OCI-LY1 (cell line): ENCODE measurements at regions not wholly inside any gene's neighbourhood (a gene's known extent, or its start where the extent isn't known, plus 50 kb on each side); places are given as distances from the start of the nearest gene placed in this dataset.

Experiments used
- H2AFZ ChIP-seq: fragments of 200-600 bp; sonication (generic), shearing (Covaris generic); 2 replicates; pipeline ENCODE4 v1.6.0; 2014; ENCODE audit warnings: antibody characterized with exemption, mild to moderate bottlenecking, low read length
- H3F3A ChIP-seq: fragments of 200-600 bp; sonication (generic), shearing (Covaris generic); 2 replicates; pipeline ENCODE4 v1.6.0; 2014; ENCODE audit warnings: mild to moderate bottlenecking, antibody characterized with exemption, low read length, moderate library complexity; ENCODE audit not compliant: insufficient read depth
- H3K27ac ChIP-seq: fragments of 200-600 bp; sonication (generic); 2 replicates; pipeline ENCODE4 v1.5.1; 2014; ENCODE audit warnings: low read length, mixed run types, mild to moderate bottlenecking, low read depth; ENCODE audit not compliant: poor library complexity, severe bottlenecking
- H3K27me3 ChIP-seq: fragments of 200-600 bp; sonication (generic); 2 replicates; pipeline ENCODE4 v1.6.0; 2014; ENCODE audit warnings: antibody characterized with exemption, mild to moderate bottlenecking, low read length, moderate library complexity; ENCODE audit not compliant: insufficient read depth
- H3K36me3 ChIP-seq: fragments of 200-600 bp; sonication (generic); 2 replicates; pipeline ENCODE4 v1.6.1; 2014; ENCODE audit warnings: mild to moderate bottlenecking, antibody characterized with exemption, low read length, moderate library complexity, mixed read lengths; ENCODE audit not compliant: insufficient read depth
- H3K4me1 ChIP-seq: fragments of 200-600 bp; sonication (generic); 2 replicates; pipeline ENCODE4 v1.5.1; 2014; ENCODE audit warnings: mild to moderate bottlenecking, low read length, moderate library complexity; ENCODE audit not compliant: insufficient read depth, severe bottlenecking
- H3K4me2 ChIP-seq: fragments of 200-600 bp; sonication (generic), shearing (Covaris generic); 2 replicates; pipeline ENCODE4 v1.6.1; 2014; ENCODE audit warnings: low read length
- H3K4me3 ChIP-seq: fragments of 200-600 bp; sonication (generic); 2 replicates; pipeline ENCODE4 v1.5.1; 2014; ENCODE audit warnings: low read length, low read depth, mild to moderate bottlenecking, mixed read lengths; ENCODE audit not compliant: poor library complexity, severe bottlenecking
- H3K79me2 ChIP-seq: fragments of 200-600 bp; shearing (Covaris generic); 2 replicates; pipeline ENCODE4 v1.6.1; 2016; ENCODE audit warnings: mixed run types, low read length, mixed read lengths; ENCODE audit not compliant: insufficient read depth
- H3K9ac ChIP-seq: fragments of 200-600 bp; sonication (generic), shearing (Covaris generic); 2 replicates; pipeline ENCODE4 v1.6.1; 2014; ENCODE audit warnings: mild to moderate bottlenecking, low read length, mixed read lengths
- H3K9me2 ChIP-seq: fragments of 200-600 bp; sonication (generic), shearing (Covaris generic); 2 replicates; pipeline ENCODE4 v1.6.1; 2014; ENCODE audit warnings: low read depth, mild to moderate bottlenecking, low read length, mixed read lengths
- H3K9me3 ChIP-seq: fragments of 200-600 bp; shearing (Covaris generic); 2 replicates; pipeline ENCODE4 v1.6.1; 2014; ENCODE audit warnings: low read length, mixed read lengths
- H4K20me1 ChIP-seq: fragments of 200-600 bp; sonication (generic), shearing (Covaris generic); 2 replicates; pipeline ENCODE4 v1.6.0; 2016; ENCODE audit warnings: mild to moderate bottlenecking, low read length; ENCODE audit not compliant: insufficient read depth
- EZH2 ChIP-seq: fragments of 200-600 bp; sonication (generic), shearing (Covaris generic); IDR thresholded peaks from 2 replicates; pipeline ENCODE4 v1.8.0; 2017; ENCODE audit warnings: borderline replicate concordance, mixed run types, mild to moderate bottlenecking, antibody characterized with exemption, low read length, moderate library complexity, mixed read lengths
- TF ChIP-seq, protein P1 (sequence below): fragments of 200-600 bp; sonication (generic), shearing (Covaris generic); IDR thresholded peaks from 2 replicates; pipeline ENCODE4 v1.5.1; 2017; ENCODE audit warnings: mild to moderate bottlenecking, antibody characterized with exemption, low read length, moderate library complexity, mixed read lengths

DNA sequence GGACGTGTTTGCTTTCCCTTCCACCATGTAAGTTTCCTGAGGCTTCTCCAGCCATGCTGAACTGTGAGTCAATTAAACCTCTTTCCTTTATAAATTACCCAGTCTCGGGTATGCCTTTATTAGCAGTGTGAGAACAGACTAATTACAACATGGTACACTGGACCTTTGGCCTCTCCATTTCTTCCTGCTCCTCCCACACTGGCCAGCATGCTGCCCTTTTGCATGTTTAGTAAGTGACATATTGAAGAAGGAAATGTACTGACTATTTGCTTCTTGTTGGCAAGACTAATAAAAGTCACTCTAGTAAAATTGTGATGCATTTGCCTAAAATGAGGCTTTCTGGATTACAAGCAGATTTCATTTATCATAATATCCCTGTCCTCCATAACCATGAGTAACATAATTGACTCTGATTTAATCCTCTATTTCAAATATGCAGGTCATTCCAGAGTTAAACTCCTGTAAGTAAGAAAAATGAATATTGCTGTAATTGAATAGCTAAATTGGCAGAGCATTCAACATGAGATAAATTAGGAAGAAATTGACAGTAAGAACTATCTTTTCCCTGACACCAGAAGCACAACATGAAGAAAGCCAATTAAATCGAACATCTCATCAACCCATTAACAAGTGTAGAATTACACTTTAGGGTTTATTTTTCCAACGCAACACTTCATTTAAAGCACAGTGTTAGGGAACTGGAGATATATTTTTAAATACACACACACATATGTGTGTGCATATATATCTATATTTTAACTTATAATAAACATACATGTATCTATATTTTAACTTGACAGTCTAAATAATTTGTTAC lies 427.8 kb upstream of the ZP4 start:
- H3F3A ChIP-seq: no peaks in the 10 kb centered on the region
- H3K9me2 ChIP-seq: no peaks in the 10 kb centered on the region
- no peaks in the 10 kb centered on the region for H3K36me3 ChIP-seq
- H2AFZ ChIP-seq: no peak overlapping the region
- H3K27me3 ChIP-seq: no peaks in the 10 kb centered on the region
- no peaks in the 10 kb centered on the region for H3K4me1 ChIP-seq
- no peak overlapping the region for H3K9ac ChIP-seq
- H3K27ac ChIP-seq: no peak overlapping the region
- H4K20me1 ChIP-seq: no peaks in the 10 kb centered on the region
- no peaks in the 10 kb centered on the region for H3K79me2 ChIP-seq
- H3K4me3 ChIP-seq: no peak overlapping the region
- TF ChIP-seq EZH2: no peak
- TF ChIP-seq, protein P1, sequence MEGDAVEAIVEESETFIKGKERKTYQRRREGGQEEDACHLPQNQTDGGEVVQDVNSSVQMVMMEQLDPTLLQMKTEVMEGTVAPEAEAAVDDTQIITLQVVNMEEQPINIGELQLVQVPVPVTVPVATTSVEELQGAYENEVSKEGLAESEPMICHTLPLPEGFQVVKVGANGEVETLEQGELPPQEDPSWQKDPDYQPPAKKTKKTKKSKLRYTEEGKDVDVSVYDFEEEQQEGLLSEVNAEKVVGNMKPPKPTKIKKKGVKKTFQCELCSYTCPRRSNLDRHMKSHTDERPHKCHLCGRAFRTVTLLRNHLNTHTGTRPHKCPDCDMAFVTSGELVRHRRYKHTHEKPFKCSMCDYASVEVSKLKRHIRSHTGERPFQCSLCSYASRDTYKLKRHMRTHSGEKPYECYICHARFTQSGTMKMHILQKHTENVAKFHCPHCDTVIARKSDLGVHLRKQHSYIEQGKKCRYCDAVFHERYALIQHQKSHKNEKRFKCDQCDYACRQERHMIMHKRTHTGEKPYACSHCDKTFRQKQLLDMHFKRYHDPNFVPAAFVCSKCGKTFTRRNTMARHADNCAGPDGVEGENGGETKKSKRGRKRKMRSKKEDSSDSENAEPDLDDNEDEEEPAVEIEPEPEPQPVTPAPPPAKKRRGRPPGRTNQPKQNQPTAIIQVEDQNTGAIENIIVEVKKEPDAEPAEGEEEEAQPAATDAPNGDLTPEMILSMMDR: no peak
- H3K9me3 ChIP-seq: no peaks in the 10 kb centered on the region
- no peak overlapping the region for H3K4me2 ChIP-seq

DNA sequence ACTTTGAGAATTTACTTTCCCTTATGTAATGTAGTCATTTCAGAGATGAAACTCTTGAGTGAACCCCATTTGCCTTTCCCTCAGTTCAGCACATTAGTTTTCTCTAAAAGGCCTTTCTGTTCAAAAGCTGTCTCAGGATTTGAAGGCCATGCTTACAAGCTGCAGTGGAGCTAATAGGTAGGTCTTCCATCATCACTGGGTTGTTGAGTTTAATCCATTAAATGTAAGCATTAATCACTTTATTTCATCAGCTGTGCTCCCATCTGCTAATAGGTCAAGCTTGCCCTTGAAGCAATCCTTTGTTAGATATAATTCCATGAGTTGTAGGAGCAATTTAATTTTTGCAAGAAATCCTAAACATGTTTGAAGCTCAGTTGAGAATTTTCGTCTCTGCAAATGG lies 422.2 kb upstream of the ZP4 start:
- no peaks in the 10 kb centered on the region for H4K20me1 ChIP-seq
- H2AFZ ChIP-seq: no peak overlapping the region
- no peak overlapping the region for H3K4me3 ChIP-seq
- TF ChIP-seq EZH2: no peak
- TF ChIP-seq, protein P1: no peak
- H3K4me2 ChIP-seq: no peak overlapping the region
- H3K9me3 ChIP-seq: no peaks in the 10 kb centered on the region
- no peaks in the 10 kb centered on the region for H3K27me3 ChIP-seq
- H3K4me1 ChIP-seq: no peaks in the 10 kb centered on the region
- no peaks in the 10 kb centered on the region for H3K9me2 ChIP-seq
- H3K36me3 ChIP-seq: no peaks in the 10 kb centered on the region
- H3F3A ChIP-seq: no peaks in the 10 kb centered on the region
- no peak overlapping the region for H3K27ac ChIP-seq
- no peak overlapping the region for H3K9ac ChIP-seq
- no peaks in the 10 kb centered on the region for H3K79me2 ChIP-seq

DNA sequence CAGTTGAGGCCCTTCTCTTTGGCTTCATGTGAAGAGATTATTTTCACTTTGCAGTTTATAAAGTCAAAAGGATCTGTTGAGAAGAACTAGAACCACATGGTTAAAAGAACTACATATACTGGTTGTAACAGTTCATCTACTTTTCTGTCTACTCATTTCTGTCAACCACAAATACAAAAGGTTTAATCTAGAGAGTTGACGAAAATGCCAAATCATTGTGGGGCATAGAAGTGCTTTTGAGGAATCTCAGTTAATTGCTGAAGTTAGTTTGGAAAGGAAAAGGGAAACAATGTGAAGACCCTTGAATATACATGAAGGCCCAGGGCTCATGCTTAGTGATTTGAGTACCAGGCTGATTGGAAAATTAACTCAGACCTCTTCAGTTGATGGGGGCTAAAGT lies 415.7 kb upstream of the ZP4 start:
- no peaks in the 10 kb centered on the region for H3K4me1 ChIP-seq
- no peak overlapping the region for H2AFZ ChIP-seq
- TF ChIP-seq, protein P1: no peak
- TF ChIP-seq EZH2: no peak
- H3K9me3 ChIP-seq: no peaks in the 10 kb centered on the region
- no peaks in the 10 kb centered on the region for H3F3A ChIP-seq
- H3K4me3 ChIP-seq: no peak overlapping the region
- no peaks in the 10 kb centered on the region for H3K79me2 ChIP-seq
- H4K20me1 ChIP-seq: no peaks in the 10 kb centered on the region
- no peak overlapping the region for H3K4me2 ChIP-seq
- H3K27ac ChIP-seq: no peak overlapping the region
- no peak overlapping the region for H3K9ac ChIP-seq
- H3K27me3 ChIP-seq: no peaks in the 10 kb centered on the region
- H3K36me3 ChIP-seq: no peaks in the 10 kb centered on the region
- H3K9me2 ChIP-seq: no peaks in the 10 kb centered on the region
